RWPE2 (cell line): ENCODE measurements at regions not wholly inside any gene's neighbourhood (a gene's known extent, or its start where the extent isn't known, plus 50 kb on each side); places are given as distances from the start of the nearest gene placed in this dataset.

Experiments
- ATAC-seq: fragments of 200-7000 bp; cut with Tn5 transposase; 3 replicates; pipeline ENCODE4 v1.9.1; 2021; ENCODE audit warnings: low read depth
- DNase-seq: peaks from one replicate; pipeline ENCODE4 v3.0.0-alpha.2; 2020; ENCODE audit warnings: low spot score
- H3K27ac ChIP-seq: fragments of 450-650 bp; 2 replicates; pipeline ENCODE4 v1.5.1; 2017; ENCODE audit warnings: mild to moderate bottlenecking; ENCODE audit not compliant: poor library complexity, severe bottlenecking
- H3K27me3 ChIP-seq: fragments of 250-450 bp; sonication (Bioruptor Pico); 2 replicates; pipeline ENCODE4 v1.5.1; 2021; ENCODE audit warnings: mild to moderate bottlenecking, moderate library complexity; ENCODE audit not compliant: insufficient read depth, poor library complexity, severe bottlenecking
- H3K36me3 ChIP-seq: fragments of 250-450 bp; sonication (Bioruptor Pico); 2 replicates; pipeline ENCODE4 v1.5.1; 2020; ENCODE audit warnings: low read depth, mild to moderate bottlenecking, moderate library complexity
- H3K4me1 ChIP-seq: fragments of 250-450 bp; sonication (Bioruptor Pico); 2 replicates; pipeline ENCODE4 v1.5.1; 2021; ENCODE audit warnings: mild to moderate bottlenecking, moderate library complexity; ENCODE audit not compliant: insufficient read depth, poor library complexity, severe bottlenecking
- H3K4me3 ChIP-seq: fragments of 250-450 bp; sonication (Bioruptor Pico); 2 replicates; pipeline ENCODE4 v1.5.1; 2021; ENCODE audit warnings: mild to moderate bottlenecking, moderate library complexity; ENCODE audit not compliant: severe bottlenecking
- H3K9me3 ChIP-seq: fragments of 250-450 bp; sonication (Bioruptor Pico); 2 replicates; pipeline ENCODE4 v1.5.1; 2021; ENCODE audit warnings: mild to moderate bottlenecking, moderate library complexity; ENCODE audit not compliant: severe bottlenecking
- TF ChIP-seq, protein P1 (sequence below): fragments of 450-650 bp; IDR thresholded peaks from one replicate; pipeline ENCODE4 v1.5.1; 2017; ENCODE audit warnings: mild to moderate bottlenecking, moderate library complexity; ENCODE audit not compliant: poor library complexity, severe bottlenecking

DNA sequence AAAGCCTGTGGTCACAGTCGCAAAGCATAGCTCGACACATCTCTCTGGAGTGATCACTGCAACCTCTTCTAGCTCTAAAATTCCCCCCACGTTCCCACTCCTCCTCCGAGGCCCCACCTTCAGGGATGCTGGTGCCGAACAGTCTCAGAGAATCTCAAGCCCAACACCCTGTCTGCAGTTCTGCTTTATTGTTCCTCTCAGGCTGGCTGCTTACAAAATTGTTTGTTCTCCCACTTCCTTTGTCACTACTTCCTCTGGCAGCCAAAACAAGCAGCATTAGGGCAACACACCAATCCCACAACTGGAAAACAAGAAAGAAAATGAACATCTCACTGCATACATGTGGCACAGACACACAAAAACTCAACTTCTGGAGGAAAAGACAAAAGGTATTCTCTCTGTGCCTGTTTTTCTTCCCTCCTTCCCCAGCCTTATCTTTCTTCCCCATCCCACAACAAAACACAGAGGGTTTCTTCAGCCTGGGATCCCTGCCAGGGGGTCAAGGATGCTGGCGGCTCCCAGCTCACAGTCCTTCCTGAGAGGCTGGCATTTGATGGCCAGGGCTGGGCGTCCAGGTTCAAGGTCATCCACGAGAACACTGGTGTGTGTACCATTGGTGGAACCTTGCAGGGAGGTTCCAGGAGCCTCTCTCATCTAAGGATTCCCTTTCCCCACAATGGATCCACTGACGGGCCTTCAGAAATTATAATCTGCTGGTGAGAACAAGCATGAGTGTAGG lies 108.4 kb downstream of the TMCO5A start:
- H3K27me3 ChIP-seq, result no peaks in the 10 kb centered on the region
- ATAC-seq (no peak), DNase-seq (no peak)
- H3K4me1 ChIP-seq, result peaks cover 50% of the 10 kb centered on the region
- H3K9me3 ChIP-seq, result no peaks in the 10 kb centered on the region
- H3K4me3 ChIP-seq, result no peak overlapping the region
- TF ChIP-seq, protein P1, sequence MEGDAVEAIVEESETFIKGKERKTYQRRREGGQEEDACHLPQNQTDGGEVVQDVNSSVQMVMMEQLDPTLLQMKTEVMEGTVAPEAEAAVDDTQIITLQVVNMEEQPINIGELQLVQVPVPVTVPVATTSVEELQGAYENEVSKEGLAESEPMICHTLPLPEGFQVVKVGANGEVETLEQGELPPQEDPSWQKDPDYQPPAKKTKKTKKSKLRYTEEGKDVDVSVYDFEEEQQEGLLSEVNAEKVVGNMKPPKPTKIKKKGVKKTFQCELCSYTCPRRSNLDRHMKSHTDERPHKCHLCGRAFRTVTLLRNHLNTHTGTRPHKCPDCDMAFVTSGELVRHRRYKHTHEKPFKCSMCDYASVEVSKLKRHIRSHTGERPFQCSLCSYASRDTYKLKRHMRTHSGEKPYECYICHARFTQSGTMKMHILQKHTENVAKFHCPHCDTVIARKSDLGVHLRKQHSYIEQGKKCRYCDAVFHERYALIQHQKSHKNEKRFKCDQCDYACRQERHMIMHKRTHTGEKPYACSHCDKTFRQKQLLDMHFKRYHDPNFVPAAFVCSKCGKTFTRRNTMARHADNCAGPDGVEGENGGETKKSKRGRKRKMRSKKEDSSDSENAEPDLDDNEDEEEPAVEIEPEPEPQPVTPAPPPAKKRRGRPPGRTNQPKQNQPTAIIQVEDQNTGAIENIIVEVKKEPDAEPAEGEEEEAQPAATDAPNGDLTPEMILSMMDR, result no peak
- H3K27ac ChIP-seq, result peak overlapping the region; percentile 88
- no peaks in the 10 kb centered on the region for H3K36me3 ChIP-seq

DNA sequence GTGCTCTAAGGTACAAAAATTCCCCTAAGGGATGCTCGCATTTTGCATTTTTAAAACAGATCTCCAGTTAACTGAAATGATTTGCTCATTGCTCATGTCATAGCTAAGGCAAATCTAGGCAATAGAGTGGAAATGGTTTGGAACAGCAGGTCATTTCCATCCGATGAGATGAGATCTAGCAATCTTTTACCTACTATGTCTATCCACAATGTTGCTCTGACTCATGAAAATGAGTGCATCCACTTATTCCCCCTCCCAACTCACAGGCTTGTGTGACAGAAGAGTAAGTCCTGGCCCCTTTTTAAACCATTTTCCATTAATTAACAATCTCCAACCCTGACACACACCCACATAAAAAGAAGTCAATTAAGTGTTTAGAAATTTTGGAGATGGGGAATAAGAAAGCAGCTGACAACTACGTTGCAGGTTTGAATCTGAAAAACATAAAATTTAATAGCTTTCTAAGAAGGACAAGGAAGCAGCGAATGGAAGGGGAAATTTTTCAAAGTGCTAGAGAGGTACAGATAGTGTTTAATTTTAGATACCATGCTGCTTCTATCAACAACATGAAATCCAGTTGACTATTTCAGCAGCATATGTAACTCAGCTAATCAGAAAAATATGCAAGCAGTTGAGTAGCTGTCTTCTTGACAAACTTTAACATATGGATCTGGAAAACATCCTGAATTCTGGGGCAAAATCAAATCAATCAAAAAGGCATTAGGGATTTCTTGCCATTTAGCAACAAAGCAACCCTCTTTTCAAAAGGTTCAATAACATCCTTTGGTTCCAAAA lies 112.0 kb downstream of the TMCO5A start:
- no peak for ATAC-seq
- no peaks in the 10 kb centered on the region for H3K27me3 ChIP-seq
- no peaks in the 10 kb centered on the region for H3K9me3 ChIP-seq
- H3K36me3 ChIP-seq, result no peaks in the 10 kb centered on the region
- H3K4me1 ChIP-seq, result peaks cover 39% of the 10 kb centered on the region
- no peak overlapping the region for H3K4me3 ChIP-seq
- no peak overlapping the region for H3K27ac ChIP-seq
- TF ChIP-seq, protein P1, result no peak
- DNase-seq, result no peak

DNA sequence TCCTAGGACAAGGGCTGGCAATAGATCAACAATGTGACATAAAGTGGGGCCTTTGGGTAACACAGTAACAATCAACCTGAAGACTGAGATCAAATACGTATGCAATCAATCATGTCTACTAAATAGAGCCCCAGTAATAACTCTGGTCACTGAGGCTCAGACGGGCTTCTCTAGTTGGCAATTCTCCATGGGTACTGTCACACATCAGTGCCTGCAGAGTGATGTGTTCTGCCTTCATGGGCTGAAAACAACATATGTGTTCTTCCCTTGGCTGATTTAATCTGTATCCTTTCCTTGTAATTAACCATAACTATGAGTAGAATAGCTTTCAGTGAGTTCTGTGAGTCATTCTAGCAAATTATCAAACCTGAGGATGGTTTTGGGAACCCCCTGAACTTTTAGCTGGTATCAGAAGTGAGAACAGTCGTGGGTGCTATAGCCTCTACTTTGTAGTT lies 113.6 kb downstream of the TMCO5A start:
- ATAC-seq, result no peak
- Histone ChIP-seq H3K4me3 (no peak overlapping the region), H3K4me1 (peaks cover 25% of the 10 kb centered on the region), H3K27me3 (no peaks in the 10 kb centered on the region), H3K9me3 (no peaks in the 10 kb centered on the region), H3K27ac (no peak overlapping the region), H3K36me3 (no peaks in the 10 kb centered on the region)
- no peak for DNase-seq
- TF ChIP-seq, protein P1, result no peak

DNA sequence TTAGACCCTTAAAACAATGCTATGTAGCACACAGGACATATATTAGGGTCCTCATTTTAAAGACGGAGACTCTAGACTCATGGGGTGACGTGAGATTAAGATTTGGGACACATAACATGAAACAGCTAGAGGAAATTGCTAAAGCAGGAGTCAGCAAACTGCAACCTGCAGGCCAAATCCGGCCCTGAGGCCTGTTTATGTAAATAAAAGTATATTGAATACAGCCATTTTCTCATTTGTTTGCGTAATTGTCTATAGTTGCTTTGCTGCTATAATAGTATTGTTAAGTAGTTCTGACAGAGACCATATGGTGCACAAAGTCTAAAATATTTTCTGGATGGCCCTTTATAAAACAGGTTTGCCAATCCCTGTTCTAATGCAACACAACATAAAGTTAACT lies 115.5 kb downstream of the TMCO5A start:
- Histone ChIP-seq H3K27ac (peak overlapping the region; percentile 66), H3K36me3 (no peaks in the 10 kb centered on the region), H3K27me3 (no peaks in the 10 kb centered on the region), H3K4me1 (peaks cover 25% of the 10 kb centered on the region), H3K4me3 (no peak overlapping the region), H3K9me3 (no peaks in the 10 kb centered on the region)
- TF ChIP-seq, protein P1, result no peak
- DNase-seq (no peak), ATAC-seq (peak; percentile 56)
